Transverse colon (tissue), 4 donors: ENCODE measurements at regions not wholly inside any gene's neighbourhood (a gene's known extent, or its start where the extent isn't known, plus 50 kb on each side); places are given as distances from the start of the nearest gene placed in this dataset.

Experiments
- DNase-seq: peaks from one replicate; pipeline ENCODE4 v3.0.0-alpha.2; 2019
- H3K27ac ChIP-seq, 4 donors: fragments of 200-600 bp; sonication (generic); 2 replicates each; pipeline ENCODE4 v1.5.1; 2016 to 2018; ENCODE audit warnings: inconsistent platforms in 4 of 4
- H3K27me3 ChIP-seq: fragments of 200-600 bp; sonication (generic); 2 replicates; pipeline ENCODE4 v1.5.1; 2017; ENCODE audit warnings: inconsistent platforms
- H3K36me3 ChIP-seq, 4 donors: fragments of 200-600 bp; sonication (generic); 2 replicates each; pipeline ENCODE4 v1.5.1; 2017 to 2019; ENCODE audit warnings: inconsistent platforms in 4 of 4
- H3K4me1 ChIP-seq, 4 donors: fragments of 200-600 bp; sonication (generic); 2 replicates each; pipeline ENCODE4 v1.5.1; 2017 to 2020; ENCODE audit warnings: inconsistent platforms in 4 of 4
- H3K4me3 ChIP-seq, 4 donors: fragments of 200-600 bp; sonication (generic); 1 replicate in 1 of 4; 2 replicates in 3 of 4; pipeline versions ENCODE4 v1.5.1 to v1.6.1; 2017 to 2019; ENCODE audit warnings: inconsistent platforms in 4 of 4
- H3K9me3 ChIP-seq, 2 donors: fragments of 200-600 bp; sonication (generic); 2 replicates each; pipeline ENCODE4 v1.5.1; 2017 to 2019; ENCODE audit warnings: inconsistent platforms in 2 of 2
- EP300 ChIP-seq: sonication (generic); formaldehyde crosslinking; IDR thresholded peaks from one replicate; pipeline ENCODE4 v1.6.1; 2017; ENCODE audit warnings: antibody characterized with exemption, low read depth
- POLR2A ChIP-seq: fragments of 450-650 bp; IDR thresholded peaks from one replicate; pipeline ENCODE4 v1.6.1; 2016; ENCODE audit warnings: antibody characterized with exemption, mild to moderate bottlenecking, moderate library complexity
- POLR2AphosphoS5 ChIP-seq, 3 donors: sonication (generic); formaldehyde crosslinking; IDR thresholded peaks; one replicate each; pipeline ENCODE4 v1.6.1; 2016; ENCODE audit warnings: antibody characterized with exemption in 3 of 3
- WGBS, 2 donors: methylation state at CpG; one replicate each; pipeline ENCODE4 v1.1.5; 2018; ENCODE audit warnings: low coverage in 1 of 2; 5-methylcytosine and 5-hydroxymethylcytosine counted together
- in situ Hi-C, 4 donors: fragments of 200-750 bp; cut with MboI; loops; one replicate each; pipeline versions ENCODE4 v1.15.0 to v1.15.1; 2017; ENCODE audit warnings: low sequenced_read_pairs in 3 of 4, low pct_ligation_motif_present in 1 of 4, low pct_unique_long_range_greater_than_20kb in 1 of 4
- intact Hi-C: fragments of 100-400 bp; cut with DNase I; formaldehyde crosslinking; loops from one replicate; pipeline ENCODE4 v1.15.1; 2023; ENCODE audit warnings: low total_unique reads
- TF ChIP-seq, protein P1 (sequence below), 5 experiments: fragments of 200-600 bp in 3 of 5; fragments of 450-650 bp in 2 of 5; sonication (generic) in 3 of 5; IDR thresholded peaks; 1 replicate in 2 of 5; 2 replicates in 3 of 5; pipeline ENCODE4 v1.5.1; 2016 to 2017; ENCODE audit warnings: antibody characterized with exemption in 5 of 5, inconsistent platforms in 3 of 5, mild to moderate bottlenecking in 2 of 5, moderate library complexity in 1 of 5

DNA sequence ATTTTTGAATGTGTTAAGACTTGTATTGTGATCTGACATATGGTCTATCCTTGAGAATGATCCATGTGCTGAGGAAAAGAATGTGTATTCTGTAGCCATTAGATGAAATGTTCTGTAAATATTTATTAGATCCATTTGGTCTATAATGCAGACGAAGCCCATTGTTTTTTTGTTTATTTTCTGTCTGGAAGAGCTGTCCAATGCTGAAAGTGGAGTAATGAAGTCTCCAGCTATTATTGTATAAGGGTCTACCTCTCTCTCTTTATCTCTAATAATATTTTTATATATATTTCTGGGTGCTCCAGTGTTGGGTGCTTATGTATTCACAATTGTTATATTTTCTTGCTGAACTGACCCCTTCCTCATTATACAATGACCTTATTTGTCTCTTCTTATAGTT lies 250.6 kb upstream of the GADL1 start:
- no peaks in the 10 kb centered on the region for H3K27me3 ChIP-seq
- in situ Hi-C loops = loop anchor here in 1 of 4 donors (25.0 kb wide), 1 partner anchor 1108 kb away; no protein-coding TSS in a partner anchor
- no peak overlapping the region for H3K4me3 ChIP-seq
- TF ChIP-seq POLR2AphosphoS5 (IDR thresholded peaks at IDR 0.05) = no peak
- no peak for TF ChIP-seq EP300
- no peak for TF ChIP-seq POLR2A
- TF ChIP-seq, protein P1, sequence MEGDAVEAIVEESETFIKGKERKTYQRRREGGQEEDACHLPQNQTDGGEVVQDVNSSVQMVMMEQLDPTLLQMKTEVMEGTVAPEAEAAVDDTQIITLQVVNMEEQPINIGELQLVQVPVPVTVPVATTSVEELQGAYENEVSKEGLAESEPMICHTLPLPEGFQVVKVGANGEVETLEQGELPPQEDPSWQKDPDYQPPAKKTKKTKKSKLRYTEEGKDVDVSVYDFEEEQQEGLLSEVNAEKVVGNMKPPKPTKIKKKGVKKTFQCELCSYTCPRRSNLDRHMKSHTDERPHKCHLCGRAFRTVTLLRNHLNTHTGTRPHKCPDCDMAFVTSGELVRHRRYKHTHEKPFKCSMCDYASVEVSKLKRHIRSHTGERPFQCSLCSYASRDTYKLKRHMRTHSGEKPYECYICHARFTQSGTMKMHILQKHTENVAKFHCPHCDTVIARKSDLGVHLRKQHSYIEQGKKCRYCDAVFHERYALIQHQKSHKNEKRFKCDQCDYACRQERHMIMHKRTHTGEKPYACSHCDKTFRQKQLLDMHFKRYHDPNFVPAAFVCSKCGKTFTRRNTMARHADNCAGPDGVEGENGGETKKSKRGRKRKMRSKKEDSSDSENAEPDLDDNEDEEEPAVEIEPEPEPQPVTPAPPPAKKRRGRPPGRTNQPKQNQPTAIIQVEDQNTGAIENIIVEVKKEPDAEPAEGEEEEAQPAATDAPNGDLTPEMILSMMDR (IDR thresholded peaks at IDR 0.05) = no peak
- DNase-seq = no peak
- peaks cover 3 to 7% of the 10 kb centered on the region in 2 donors for H3K9me3 ChIP-seq
- intact Hi-C loops = no loop called here
- no peaks in the 10 kb centered on the region for H3K4me1 ChIP-seq
- H3K36me3 ChIP-seq = no peaks in the 10 kb centered on the region
- WGBS, 2 donors = 58 to 78% methylated on average over 1 of the region's 1 CpG
- no peak overlapping the region for H3K27ac ChIP-seq

DNA sequence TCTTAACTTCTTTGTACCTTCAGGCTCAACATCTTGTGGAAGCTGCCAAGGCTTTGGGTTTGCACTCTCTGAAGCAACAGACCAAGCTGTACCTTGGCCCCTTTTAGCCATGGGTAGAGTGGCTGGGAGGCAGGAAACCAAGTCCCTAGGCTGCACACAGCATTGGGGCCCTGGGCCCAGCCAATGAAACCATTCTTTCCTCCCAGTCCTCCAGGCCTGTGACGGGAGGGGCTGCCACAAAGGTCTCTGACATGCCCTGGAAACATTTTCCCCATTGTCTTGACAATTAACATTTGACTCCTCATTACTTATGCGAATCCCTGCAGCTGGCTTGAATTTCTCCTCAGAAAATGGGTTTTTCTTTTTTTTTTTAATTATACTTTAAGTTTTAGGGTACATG lies 253.1 kb upstream of the GADL1 start:
- no peaks in the 10 kb centered on the region for H3K27me3 ChIP-seq
- peaks cover 3 to 7% of the 10 kb centered on the region in 2 donors for H3K9me3 ChIP-seq
- DNase-seq = no peak
- TF ChIP-seq, protein P1 (IDR thresholded peaks at IDR 0.05) = no peak
- TF ChIP-seq POLR2A (no peak), EP300 (no peak), POLR2AphosphoS5 (IDR thresholded peaks at IDR 0.05) (no peak)
- WGBS, 2 donors = 86% methylated on average over 2 of the region's 2 CpGs; no CpG with 5 or more reads in 1 of the 2 donors
- intact Hi-C loops = no loop called here
- in situ Hi-C loops = loop anchor here in 1 of 4 donors (25.0 kb wide), 1 partner anchor 1110 kb away; no protein-coding TSS in a partner anchor
- no peak overlapping the region for H3K27ac ChIP-seq
- H3K4me1 ChIP-seq = no peaks in the 10 kb centered on the region
- H3K4me3 ChIP-seq = no peak overlapping the region
- H3K36me3 ChIP-seq = no peaks in the 10 kb centered on the region

DNA sequence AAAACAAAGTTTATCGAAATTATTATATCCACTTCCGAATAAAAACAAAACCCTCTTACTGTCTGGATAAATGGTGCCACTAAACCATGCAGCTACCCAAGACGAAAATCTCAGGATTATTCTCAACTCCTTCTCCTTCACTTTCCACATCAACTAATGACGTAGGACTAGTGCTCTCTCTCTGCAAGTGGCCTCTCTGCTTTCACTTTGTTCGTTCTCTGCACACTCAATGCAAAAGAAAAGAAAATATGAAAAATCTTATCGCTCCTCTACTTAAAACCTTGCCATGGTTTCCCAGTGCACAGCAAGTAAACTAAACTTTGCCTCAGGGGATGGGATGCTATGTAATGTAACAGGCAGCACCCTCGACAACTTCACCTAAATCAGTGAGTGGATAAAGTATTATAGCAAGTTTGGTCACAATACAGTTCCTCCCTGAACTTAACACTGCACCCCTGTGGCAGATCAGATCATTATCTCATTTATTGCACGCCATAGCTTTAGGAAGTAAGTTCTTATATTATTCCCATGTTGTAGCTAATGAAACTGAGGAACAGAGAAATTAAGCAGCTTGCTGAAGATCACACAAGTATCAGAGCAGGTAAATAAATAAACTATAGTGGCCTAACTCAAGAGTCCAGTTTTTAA lies 262.7 kb upstream of the GADL1 start:
- Histone ChIP-seq H3K27ac (no peak overlapping the region), H3K27me3 (no peaks in the 10 kb centered on the region), H3K9me3 (no peaks in the 10 kb centered on the region), H3K36me3 (no peaks in the 10 kb centered on the region), H3K4me3 (no peak overlapping the region), H3K4me1 (no peaks in the 10 kb centered on the region)
- intact Hi-C loops = no loop called here
- in situ Hi-C loops = no loop called here
- 81 to 85% methylated on average over 8 of the region's 8 CpGs for WGBS, 2 donors
- TF ChIP-seq, protein P1 (IDR thresholded peaks at IDR 0.05) = no peak
- TF ChIP-seq EP300 (no peak), POLR2A (no peak), POLR2AphosphoS5 (IDR thresholded peaks at IDR 0.05) (no peak)
- no peak for DNase-seq

DNA sequence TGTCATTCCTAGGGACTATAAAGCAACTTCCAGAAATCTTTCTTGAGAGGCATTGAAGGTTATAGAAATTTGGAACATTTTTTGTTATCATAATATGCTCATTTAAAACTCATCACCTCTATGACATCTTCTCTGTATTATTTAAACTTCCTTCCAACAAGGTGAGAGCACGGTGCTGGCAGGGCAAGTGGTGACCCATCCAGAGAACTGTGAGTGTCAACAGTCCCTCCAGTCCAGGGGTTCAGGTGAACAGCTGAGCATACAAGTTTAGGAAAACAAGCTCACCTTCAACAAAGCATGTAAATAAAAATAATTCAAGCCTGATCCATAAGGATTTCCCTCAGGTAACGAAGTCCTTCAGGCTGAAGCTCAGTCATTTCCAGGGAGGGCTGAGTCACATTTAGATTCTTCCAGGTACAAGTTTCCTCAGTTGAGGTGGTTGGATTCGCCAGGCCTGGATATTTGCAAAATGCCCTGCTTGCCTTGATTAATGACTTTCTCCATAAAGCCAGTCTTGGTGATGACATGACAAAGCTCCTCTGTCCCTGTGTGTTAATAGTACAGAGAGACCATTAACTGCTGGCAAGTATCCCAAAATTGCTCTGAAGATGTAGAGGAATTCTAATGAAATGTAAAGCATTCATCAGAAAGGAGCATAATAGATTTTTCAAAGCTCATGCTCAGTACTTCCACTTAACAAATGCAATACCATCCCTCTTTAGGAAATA lies 263.6 kb upstream of the GADL1 start:
- in situ Hi-C loops (no loop called here), intact Hi-C loops (no loop called here)
- DNase-seq = no peak
- Histone ChIP-seq H3K27ac (no peak overlapping the region), H3K9me3 (no peaks in the 10 kb centered on the region), H3K4me1 (no peaks in the 10 kb centered on the region), H3K27me3 (no peaks in the 10 kb centered on the region), H3K36me3 (no peaks in the 10 kb centered on the region), H3K4me3 (no peak overlapping the region)
- WGBS, 2 donors = 86% methylated on average over 1 to 3 of the region's 3 CpGs
- TF ChIP-seq POLR2AphosphoS5 (IDR thresholded peaks at IDR 0.05) = no peak
- TF ChIP-seq POLR2A = no peak
- TF ChIP-seq, protein P1 (IDR thresholded peaks at IDR 0.05) = no peak
- TF ChIP-seq EP300 = no peak
